SK-N-SH (cell line): ENCODE measurements at regions not wholly inside any gene's neighbourhood (a gene's known extent, or its start where the extent isn't known, plus 50 kb on each side); places are given as distances from the start of the nearest gene placed in this dataset.

Experiments used
- CTCF ChIA-PET: fragments of 300-600, 350-600 bp; formaldehyde crosslinking; extraction: SDS; loops from one replicate; lab custom pipeline; 2021; lab: Yijun Ruan, JAX
- POLR2A ChIA-PET: fragments of 350-600 bp; sonication (Branson Sonifier 250); formaldehyde crosslinking; extraction: SDS; loops from one replicate; lab custom pipeline; 2020; ENCODE audit warnings: antibody characterized with exemption, inconsistent platforms; lab: Yijun Ruan, JAX
- DNase-seq: peaks from one replicate; pipeline ENCODE4 v3.0.0; 2012
- H2AFZ ChIP-seq: fragments of 200-600 bp; sonication (generic); 2 replicates; pipeline ENCODE4 v1.8.1; 2016; ENCODE audit warnings: antibody characterized with exemption, mild to moderate bottlenecking, low read depth
- H3F3A ChIP-seq: fragments of 200-600 bp; sonication (generic); replicated peaks from 2 replicates; pipeline ENCODE3; 2016; ENCODE audit warnings: antibody characterized with exemption, mild to moderate bottlenecking; ENCODE audit not compliant: insufficient read depth
- H3K27ac ChIP-seq, 2 experiments: fragments of 200-500 bp in 1 of 2; fragments of 200-600 bp in 1 of 2; sonication (Bioruptor generic) in 1 of 2; sonication (generic), shearing (Covaris generic) in 1 of 2; 2 replicates each; pipeline versions ENCODE4 v1.5.1 to v1.6.1; 2014 to 2016; ENCODE audit warnings: low read depth in 2 of 2, inconsistent platforms in 1 of 2, low read length in 1 of 2, mild to moderate bottlenecking in 1 of 2, mixed read lengths in 1 of 2
- H3K27me3 ChIP-seq: fragments of 200-600 bp; sonication (generic), shearing (Covaris generic); 2 replicates; pipeline ENCODE4 v1.6.1; 2016; ENCODE audit warnings: mixed run types; ENCODE audit not compliant: insufficient read depth
- H3K36me3 ChIP-seq, 2 experiments: fragments of 200-500 bp in 1 of 2; fragments of 200-600 bp in 1 of 2; sonication (Bioruptor generic) in 1 of 2; sonication (generic) in 1 of 2; replicated peaks in 1 of 2; 2 replicates each; pipeline versions ENCODE3 to v1.5.1; 2014 to 2016; ENCODE audit warnings: low read length in 1 of 2, mild to moderate bottlenecking in 1 of 2; ENCODE audit not compliant: insufficient read depth in 2 of 2, control insufficient read depth in 1 of 2
- H3K4me1 ChIP-seq, 2 experiments: fragments of 200-500 bp in 1 of 2; fragments of 200-600 bp in 1 of 2; sonication (Bioruptor generic) in 1 of 2; sonication (generic), shearing (Covaris generic) in 1 of 2; 2 replicates each; pipeline versions ENCODE4 v1.5.1 to v1.6.1; 2014 to 2016; ENCODE audit warnings: low read depth in 1 of 2, low read length in 1 of 2, mixed run types in 1 of 2; ENCODE audit not compliant: insufficient read depth in 2 of 2, control insufficient read depth in 1 of 2
- H3K4me2 ChIP-seq: fragments of 200-600 bp; sonication (generic), shearing (Covaris generic); 2 replicates; pipeline ENCODE4 v1.6.1; 2017; ENCODE audit warnings: mixed run types
- H3K4me3 ChIP-seq, 2 experiments: fragments of 200-500 bp in 1 of 2; fragments of 200-600 bp in 1 of 2; sonication (Bioruptor generic) in 1 of 2; sonication (generic), shearing (Covaris generic) in 1 of 2; 2 replicates each; pipeline versions ENCODE4 v1.5.1 to v1.8.1; 2014 to 2016; ENCODE audit warnings: low read depth in 2 of 2, inconsistent platforms in 1 of 2, low read length in 1 of 2, mild to moderate bottlenecking in 1 of 2, mixed read lengths in 1 of 2, moderate library complexity in 1 of 2
- H3K79me2 ChIP-seq: fragments of 200-600 bp; sonication (generic); 2 replicates; pipeline ENCODE4 v1.8.1; 2017; ENCODE audit warnings: mild to moderate bottlenecking; ENCODE audit not compliant: insufficient read depth
- H3K9ac ChIP-seq: fragments of 200-600 bp; sonication (generic); 2 replicates; pipeline ENCODE4 v1.6.1; 2017; ENCODE audit warnings: mixed run types
- H3K9me2 ChIP-seq: fragments of 200-600 bp; sonication (generic); 2 replicates; pipeline ENCODE4 v1.6.1; 2017; ENCODE audit warnings: mixed run types
- H3K9me3 ChIP-seq: fragments of 200-600 bp; sonication (generic); 2 replicates; pipeline ENCODE4 v1.6.1; 2017; ENCODE audit warnings: mixed run types, mild to moderate bottlenecking, moderate library complexity
- H4K20me1 ChIP-seq: fragments of 200-600 bp; sonication (generic); 2 replicates; pipeline ENCODE4 v1.6.1; 2017; ENCODE audit warnings: mild to moderate bottlenecking, mixed run types; ENCODE audit not compliant: insufficient read depth
- CHD2 ChIP-seq: fragments of 150-350 bp; IDR thresholded peaks from 2 replicates; pipeline ENCODE4 v1.6.1; 2018; ENCODE audit warnings: low read length; ENCODE audit not compliant: partially characterized antibody
- ELF1 ChIP-seq: IDR thresholded peaks from 2 replicates; pipeline ENCODE4 v1.4.0; 2012
- FOXJ3 ChIP-seq: sonication (generic); formaldehyde crosslinking; IDR thresholded peaks from 2 replicates; pipeline ENCODE4 v1.5.1; 2020; ENCODE audit warnings: mild to moderate bottlenecking, missing genetic modification reagents
- FOXM1 ChIP-seq: IDR thresholded peaks from 2 replicates; pipeline ENCODE4 v1.4.0; 2012; ENCODE audit warnings: low read depth, mild to moderate bottlenecking
- JUND ChIP-seq: IDR thresholded peaks from 2 replicates; pipeline ENCODE4 v1.4.0; 2012
- MAX ChIP-seq: IDR thresholded peaks from 2 replicates; pipeline ENCODE4 v1.4.0; 2012; ENCODE audit warnings: low read depth
- MEF2A ChIP-seq: IDR thresholded peaks from 2 replicates; pipeline ENCODE4 v1.4.0; 2012; ENCODE audit warnings: low read depth, borderline replicate concordance
- NFIC ChIP-seq: IDR thresholded peaks from 2 replicates; pipeline ENCODE4 v1.4.0; 2012; ENCODE audit warnings: borderline replicate concordance
- NRF1 ChIP-seq: IDR thresholded peaks from 2 replicates; pipeline ENCODE4 v1.6.1; 2012; ENCODE audit warnings: low read depth, mild to moderate bottlenecking, low read length
- PBX3 ChIP-seq: IDR thresholded peaks from 2 replicates; pipeline ENCODE4; 2012
- POLR2AphosphoS5 ChIP-seq: IDR thresholded peaks from 2 replicates; pipeline ENCODE4 v1.6.1; 2012; ENCODE audit warnings: low read depth, low read length
- RCOR1 ChIP-seq: fragments of 150-350 bp; IDR thresholded peaks from 2 replicates; pipeline ENCODE4 v1.6.1; 2017; ENCODE audit warnings: antibody characterized with exemption, low read length
- REST ChIP-seq: IDR thresholded peaks from 2 replicates; pipeline ENCODE4 v1.6.1; 2012; ENCODE audit warnings: mild to moderate bottlenecking, low read depth, low read length, moderate library complexity
- RFX5 ChIP-seq: IDR thresholded peaks from 2 replicates; pipeline ENCODE4 v1.6.1; 2012; ENCODE audit warnings: mild to moderate bottlenecking, improper control_type of control experiment, low read length
- SIN3A ChIP-seq: IDR thresholded peaks from 2 replicates; pipeline ENCODE4 v1.6.1; 2012; ENCODE audit warnings: low read depth, mild to moderate bottlenecking, low read length, moderate library complexity, borderline replicate concordance
- SMC3 ChIP-seq: IDR thresholded peaks from 2 replicates; pipeline ENCODE4 v1.6.1; 2012; ENCODE audit warnings: low read depth, low read length, improper control_type of control experiment
- TEAD4 ChIP-seq: IDR thresholded peaks from 2 replicates; pipeline ENCODE4 v1.4.0; 2012; ENCODE audit warnings: mild to moderate bottlenecking, borderline replicate concordance; ENCODE audit not compliant: insufficient read depth
- YY1 ChIP-seq: IDR thresholded peaks from 2 replicates; pipeline ENCODE4 v1.4.0; 2012; ENCODE audit warnings: low read depth, mild to moderate bottlenecking
- ZBTB33 ChIP-seq: IDR thresholded peaks from 2 replicates; pipeline ENCODE4 v1.4.0; 2012; ENCODE audit warnings: low read depth, borderline replicate concordance
- WGBS: methylation state at CpG from one replicate; pipeline ENCODE4 v1.1.6; 2017; ENCODE audit warnings: low lambda C conversion rate; 5-methylcytosine and 5-hydroxymethylcytosine counted together

- TF ChIP-seq REST (no peak), POLR2AphosphoS5 (no peak), ELF1 (no peak)
These were observed 318.5 kb upstream of the MC4R start (continued) for GRCh38 chr18:60691061-60691460.

GRCh38 chr18:60693426-60693825, 320.9 kb upstream of the MC4R start:
- ChIA-PET CTCF (interaction anchor here (1.4 kb wide), 1 partner anchor 8 kb away, joined by 7 read pairs; no protein-coding TSS in a partner anchor), POLR2A (no interaction called here)
- Histone ChIP-seq H3F3A (no peaks in the 10 kb centered on the region), H3K27me3 (no peaks in the 10 kb centered on the region), H3K9me3 (no peaks in the 10 kb centered on the region), H3K4me1 (no peaks in the 10 kb centered on the region), H3K4me3 (no peak overlapping the region), H3K4me2 (no peak overlapping the region), H3K9me2 (no peaks in the 10 kb centered on the region), H2AFZ (no peak overlapping the region), H4K20me1 (no peaks in the 10 kb centered on the region), H3K9ac (no peak overlapping the region), H3K79me2 (no peaks in the 10 kb centered on the region), H3K36me3 (no peaks in the 10 kb centered on the region), H3K27ac (no peak overlapping the region)
- no peak for DNase-seq
- WGBS = 51% methylated on average over 5 of the region's 5 CpGs
- TF ChIP-seq PBX3 (no peak), FOXM1 (no peak), TEAD4 (no peak), MEF2A (no peak), NRF1 (no peak)

- no peaks in the 10 kb centered on the region for H3K79me2 ChIP-seq
- CTCF ChIA-PET = interaction anchor here (0.6 to 1.0 kb wide), 2 partner anchors 14 to 1433 kb away, joined by 3 to 5 read pairs; no protein-coding TSS in a partner anchor
- no peaks in the 10 kb centered on the region for H3K9me2 ChIP-seq
- no peak overlapping the region for H3K4me2 ChIP-seq
- no peaks in the 10 kb centered on the region; a peak in 1 of 4 replicates for H3K4me1 ChIP-seq
- no peaks in the 10 kb centered on the region for H4K20me1 ChIP-seq
- H3K4me3 ChIP-seq = no peak overlapping the region
- peak overlapping the region in 1 of 2 experiments; percentile 22; a peak in 1 of 4 replicates for H3K27ac ChIP-seq
- peak; percentile 34 for DNase-seq
- POLR2A ChIA-PET = no interaction called here
- no peaks in the 10 kb centered on the region for H3F3A ChIP-seq
- H3K9ac ChIP-seq = no peak overlapping the region
- no peaks in the 10 kb centered on the region for H3K9me3 ChIP-seq
- 60% methylated on average over 3 of the region's 3 CpGs for WGBS
- H3K27me3 ChIP-seq = no peaks in the 10 kb centered on the region
- no peak overlapping the region for H2AFZ ChIP-seq
- no peaks in the 10 kb centered on the region for H3K36me3 ChIP-seq
- TF ChIP-seq ZBTB33 = no peak
- no peak for TF ChIP-seq MAX
- TF ChIP-seq JUND = no peak
- no peak for TF ChIP-seq RFX5
- no peak for TF ChIP-seq PBX3
- no peak for TF ChIP-seq SMC3
- TF ChIP-seq SIN3A = no peak
- no peak for TF ChIP-seq FOXM1
- TF ChIP-seq TEAD4 = no peak
- no peak for TF ChIP-seq FOXJ3 (CRISPR knock-in tag)
- no peak for TF ChIP-seq CHD2
- TF ChIP-seq POLR2AphosphoS5 = no peak
- no peak for TF ChIP-seq RCOR1
- TF ChIP-seq YY1 = no peak
- no peak for TF ChIP-seq NRF1
- TF ChIP-seq NFIC = no peak
These were observed 326.3 kb upstream of the MC4R start for GRCh38 chr18:60698901-60699300.
